MM.1S (cell line): ENCODE measurements at regions not wholly inside any gene's neighbourhood (a gene's known extent, or its start where the extent isn't known, plus 50 kb on each side); places are given as distances from the start of the nearest gene placed in this dataset.
A peak's percentile ranks its signal among the peaks of the same experiment; 100 is the strongest.

Experiments
- DNase-seq: peaks from one replicate; pipeline ENCODE4 v3.0.0-alpha.2; 2015
- H2AFZ ChIP-seq: fragments of 300-600 bp; sonication (generic); 2 replicates; pipeline ENCODE4 v1.6.0; 2016; ENCODE audit warnings: antibody characterized with exemption, low read length
- H3F3A ChIP-seq: fragments of 300-600 bp; sonication (generic); 2 replicates; pipeline ENCODE4 v1.6.1; 2016; ENCODE audit warnings: mild to moderate bottlenecking, antibody characterized with exemption, low read length, moderate library complexity, mixed read lengths; ENCODE audit not compliant: insufficient read depth
- H3K27ac ChIP-seq: fragments of 300-600 bp; sonication (generic); 2 replicates; pipeline ENCODE4 v1.5.1; 2016; ENCODE audit warnings: mild to moderate bottlenecking, low read length
- H3K27me3 ChIP-seq: fragments of 300-600 bp; sonication (generic); replicated peaks from 2 replicates; pipeline ENCODE4 v1.6.0; 2016; ENCODE audit warnings: low read length; ENCODE audit not compliant: insufficient read depth
- H3K36me3 ChIP-seq: fragments of 300-600 bp; sonication (generic); replicated peaks from 2 replicates; pipeline ENCODE4 v1.6.1; 2016; ENCODE audit warnings: mild to moderate bottlenecking, low read length, mixed read lengths; ENCODE audit not compliant: insufficient read depth
- H3K4me1 ChIP-seq: fragments of 300-600 bp; sonication (generic); 2 replicates; pipeline ENCODE4 v1.6.1; 2016; ENCODE audit warnings: low read length, mixed read lengths
- H3K4me2 ChIP-seq: fragments of 300-600 bp; sonication (generic); 2 replicates; pipeline ENCODE4 v1.6.0; 2016; ENCODE audit warnings: low read depth, low read length
- H3K4me3 ChIP-seq: fragments of 300-600 bp; sonication (generic); 2 replicates; pipeline ENCODE4 v1.5.1; 2016; ENCODE audit warnings: low read length, mixed read lengths
- H3K79me2 ChIP-seq: fragments of 300-600 bp; sonication (generic); 2 replicates; pipeline ENCODE4 v1.6.1; 2016; ENCODE audit warnings: mixed run types, low read length, mixed read lengths
- H3K9ac ChIP-seq: fragments of 300-600 bp; sonication (generic); 2 replicates; pipeline ENCODE4 v1.6.1; 2016; ENCODE audit warnings: low read length, mixed read lengths
- H3K9me2 ChIP-seq: fragments of 300-600 bp; sonication (generic); replicated peaks from 2 replicates; pipeline ENCODE4 v1.6.1; 2016; ENCODE audit warnings: mild to moderate bottlenecking, low read length, mixed read lengths; ENCODE audit not compliant: insufficient read depth
- H3K9me3 ChIP-seq: fragments of 300-600 bp; sonication (generic); replicated peaks from 2 replicates; pipeline ENCODE4 v1.6.1; 2016; ENCODE audit warnings: mild to moderate bottlenecking, low read length, mixed read lengths; ENCODE audit not compliant: insufficient read depth
- H4K20me1 ChIP-seq: fragments of 300-600 bp; sonication (generic); 2 replicates; pipeline ENCODE4 v1.6.1; 2016; ENCODE audit warnings: mild to moderate bottlenecking, low read length, moderate library complexity, mixed read lengths; ENCODE audit not compliant: insufficient read depth
- CTCF ChIP-seq: fragments of 300-600 bp; sonication (generic); IDR thresholded peaks from 2 replicates; pipeline ENCODE4 v1.5.1; 2016; ENCODE audit warnings: antibody characterized with exemption, low read length, mixed read lengths
- EZH2 ChIP-seq: fragments of 300-600 bp; sonication (generic); optimal IDR thresholded peaks from 2 replicates; pipeline ENCODE3; 2017; ENCODE audit warnings: low read depth, mild to moderate bottlenecking, antibody characterized with exemption, low read length, mixed read lengths
- EZH2phosphoT487 ChIP-seq: fragments of 300-600 bp; sonication (generic); IDR thresholded peaks from 2 replicates; pipeline ENCODE4 v1.6.1; 2018; ENCODE audit warnings: antibody characterized with exemption, low read length

GRCh38 chr14:70265422-70265821 is 76.7 kb upstream of the SLC8A3 start:
- H3K9me3 ChIP-seq, result no peaks in the 10 kb centered on the region
- no peak overlapping the region for H2AFZ ChIP-seq
- H3K9ac ChIP-seq, result no peak overlapping the region
- H3K4me3 ChIP-seq, result no peak overlapping the region
- H4K20me1 ChIP-seq, result no peaks in the 10 kb centered on the region
- H3F3A ChIP-seq, result no peaks in the 10 kb centered on the region
- TF ChIP-seq EZH2phosphoT487 (no peak), EZH2 (no peak), CTCF (no peak)
- H3K27ac ChIP-seq, result no peak overlapping the region
- H3K79me2 ChIP-seq, result no peaks in the 10 kb centered on the region
- H3K4me1 ChIP-seq, result no peaks in the 10 kb centered on the region
- H3K36me3 ChIP-seq, result no peaks in the 10 kb centered on the region
- no peak overlapping the region for H3K4me2 ChIP-seq
- no peaks in the 10 kb centered on the region for H3K27me3 ChIP-seq
- H3K9me2 ChIP-seq, result no peaks in the 10 kb centered on the region
- no peak for DNase-seq

GRCh38 chr14:70259420-70259819 is 70.7 kb upstream of the SLC8A3 start:
- Histone ChIP-seq H3K9me2 (no peaks in the 10 kb centered on the region), H3K4me3 (no peak overlapping the region), H3K4me1 (no peaks in the 10 kb centered on the region), H3K79me2 (no peaks in the 10 kb centered on the region), H3K27ac (no peak overlapping the region), H3K4me2 (no peak overlapping the region), H2AFZ (no peak overlapping the region), H3F3A (no peaks in the 10 kb centered on the region), H4K20me1 (no peaks in the 10 kb centered on the region), H3K9me3 (no peaks in the 10 kb centered on the region), H3K9ac (no peak overlapping the region), H3K36me3 (no peaks in the 10 kb centered on the region), H3K27me3 (no peaks in the 10 kb centered on the region)
- DNase-seq, result no peak
- no peak for TF ChIP-seq CTCF
- no peak for TF ChIP-seq EZH2phosphoT487
- TF ChIP-seq EZH2, result no peak

DNA sequence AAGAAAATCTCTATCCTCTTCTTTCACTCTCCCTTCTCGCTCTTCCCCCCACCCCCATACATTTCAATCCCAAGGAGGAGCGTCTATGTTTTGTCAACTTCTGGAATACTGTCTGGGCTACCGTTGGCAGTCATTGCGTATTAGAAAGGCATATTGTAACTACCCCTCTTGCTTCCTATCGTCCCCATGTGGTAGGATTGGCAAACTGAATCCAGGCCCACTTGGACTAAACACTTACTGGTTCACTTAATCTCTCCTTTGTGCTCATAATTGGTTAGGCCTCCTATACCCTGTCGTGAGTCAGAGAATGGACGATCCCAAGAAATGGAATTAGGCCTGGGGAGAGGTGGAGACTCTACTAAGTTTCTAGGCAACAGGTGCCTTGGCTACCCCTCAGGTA is 68.8 kb upstream of the SLC8A3 start:
- H3K4me2 ChIP-seq, result no peak overlapping the region
- TF ChIP-seq CTCF (peak; percentile 46), EZH2phosphoT487 (no peak)
- no peaks in the 10 kb centered on the region for H3K9me2 ChIP-seq
- no peaks in the 10 kb centered on the region for H3K9me3 ChIP-seq
- H3K4me3 ChIP-seq, result no peak overlapping the region
- DNase-seq, result peak; percentile 8
- no peaks in the 10 kb centered on the region for H3F3A ChIP-seq
- no peaks in the 10 kb centered on the region for H3K4me1 ChIP-seq
- H3K36me3 ChIP-seq, result no peaks in the 10 kb centered on the region
- no peak overlapping the region for H3K27ac ChIP-seq
- H3K79me2 ChIP-seq, result no peaks in the 10 kb centered on the region
- H2AFZ ChIP-seq, result no peak overlapping the region
- H3K27me3 ChIP-seq, result no peaks in the 10 kb centered on the region
- H4K20me1 ChIP-seq, result no peaks in the 10 kb centered on the region
- no peak overlapping the region for H3K9ac ChIP-seq

DNA sequence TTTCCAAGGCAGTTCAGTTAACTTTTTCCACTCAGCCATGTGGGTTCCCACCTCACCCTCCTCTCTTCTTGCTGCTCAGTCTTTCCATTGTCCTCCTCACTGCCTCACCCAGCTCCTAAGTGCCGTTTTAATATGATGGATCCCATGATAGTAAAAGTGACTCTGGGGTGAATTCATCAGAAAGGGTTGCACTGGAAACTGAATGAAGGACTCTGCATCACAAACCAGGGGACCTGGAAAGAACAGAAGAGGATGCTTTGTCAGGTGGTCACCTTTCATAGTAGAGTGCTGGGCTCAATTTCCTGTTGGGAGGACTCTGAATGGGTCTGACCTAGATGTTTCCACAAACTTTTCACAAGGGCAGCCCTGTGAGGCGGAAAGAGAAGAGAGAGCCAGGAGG is 67.8 kb upstream of the SLC8A3 start:
- no peaks in the 10 kb centered on the region for H3F3A ChIP-seq
- H3K4me3 ChIP-seq, result no peak overlapping the region

More for the DNA sequence above, 67.8 kb upstream of the SLC8A3 start:
- Histone ChIP-seq H3K9me2 (no peaks in the 10 kb centered on the region), H3K27ac (no peak overlapping the region), H2AFZ (no peak overlapping the region), H4K20me1 (no peaks in the 10 kb centered on the region), H3K9ac (no peak overlapping the region), H3K4me2 (no peak overlapping the region), H3K9me3 (no peaks in the 10 kb centered on the region), H3K4me1 (no peaks in the 10 kb centered on the region), H3K79me2 (no peaks in the 10 kb centered on the region), H3K36me3 (no peaks in the 10 kb centered on the region), H3K27me3 (no peaks in the 10 kb centered on the region)
- no peak for TF ChIP-seq CTCF
- TF ChIP-seq EZH2, result no peak
- no peak for TF ChIP-seq EZH2phosphoT487
- DNase-seq, result no peak
